VCaP (cell line): ENCODE measurements at regions not wholly inside any gene's neighbourhood (a gene's known extent, or its start where the extent isn't known, plus 50 kb on each side); places are given as distances from the start of the nearest gene placed in this dataset.

Source experiments
- H3K27ac ChIP-seq: fragments of 450-650 bp; 2 replicates; pipeline ENCODE4 v1.5.1; 2017
- CTCF ChIP-seq: fragments of 450-650 bp; conservative IDR thresholded peaks from 2 replicates; pipeline ENCODE4 v1.5.1; 2017; ENCODE audit warnings: mild to moderate bottlenecking, moderate library complexity

GRCh38 chr14:43464968-43465367 lies 1042.1 kb downstream of the FSCB start:
- no peak overlapping the region for H3K27ac ChIP-seq
- TF ChIP-seq CTCF = no peak

- TF ChIP-seq CTCF = no peak
- H3K27ac ChIP-seq = no peak overlapping the region
Observed at GRCh38 chr14:43449291-43449690, 1057.8 kb downstream of the FSCB start.

- H3K27ac ChIP-seq = no peak overlapping the region
- TF ChIP-seq CTCF = no peak
Observed at GRCh38 chr14:43438056-43438455, 1069.0 kb downstream of the FSCB start.

GRCh38 chr14:43418324-43418723 lies 1088.8 kb downstream of the FSCB start:
- no peak overlapping the region for H3K27ac ChIP-seq
- TF ChIP-seq CTCF = no peak

GRCh38 chr14:43413084-43413483 lies 1094.0 kb downstream of the FSCB start:
- H3K27ac ChIP-seq = no peak overlapping the region
- TF ChIP-seq CTCF = no peak

- TF ChIP-seq CTCF = no peak
Observed at GRCh38 chr14:43411841-43412240, 1095.2 kb downstream of the FSCB start.

GRCh38 chr14:43410631-43411030 lies 1096.5 kb downstream of the FSCB start:
- H3K27ac ChIP-seq = no peak overlapping the region
- TF ChIP-seq CTCF = no peak

More at GRCh38 chr14:43411841-43412240, 1095.2 kb downstream of the FSCB start:
- H3K27ac ChIP-seq = no peak overlapping the region

GRCh38 chr14:43408472-43408871 lies 1098.6 kb downstream of the FSCB start:
- no peak overlapping the region for H3K27ac ChIP-seq
- no peak for TF ChIP-seq CTCF
